Activated T-helper 2 cell treated with anti-CD3 and anti-CD28 coated beads, Interferon-gamma antibody, Interleukin-2, Interleukin-4, amounts not matched to agents 10 μg/mL and 5 μg/mL and 100 μg/mL, durations not matched to agents 14 hours and 24 hours and 36 hours (primary cell): ENCODE measurements at regions not wholly inside any gene's neighbourhood (a gene's known extent, or its start where the extent isn't known, plus 50 kb on each side); places are given as distances from the start of the nearest gene placed in this dataset.

Experiments used
- DNase-seq: peaks from one replicate; pipeline ENCODE4 v3.0.0; 2021; ENCODE audit warnings: low spot score
- H3K27ac Mint-ChIP-seq: one replicate; pipeline ENCODE4 v1.8.0; 2021; ENCODE audit warnings: mixed read lengths
- H3K27me3 Mint-ChIP-seq: one replicate; pipeline ENCODE4 v1.8.0; 2021; ENCODE audit warnings: low read depth, mixed read lengths
- H3K36me3 Mint-ChIP-seq: one replicate; pipeline ENCODE4 v1.8.0; 2021; ENCODE audit warnings: low read depth, mixed read lengths
- H3K4me1 Mint-ChIP-seq: one replicate; pipeline ENCODE4 v1.8.0; 2021; ENCODE audit warnings: low read depth, mixed read lengths
- H3K4me3 Mint-ChIP-seq: one replicate; pipeline ENCODE4 v1.8.0; 2021; ENCODE audit warnings: low read depth, mild to moderate bottlenecking, moderate library complexity, mixed read lengths
- H3K9me3 Mint-ChIP-seq: one replicate; pipeline ENCODE4 v1.8.0; 2021; ENCODE audit warnings: mixed read lengths
- intact Hi-C: fragments of 100-400 bp; cut with micrococcal nuclease; formaldehyde crosslinking; loops from one replicate; pipeline ENCODE4 v1.15.1; 2023

DNA sequence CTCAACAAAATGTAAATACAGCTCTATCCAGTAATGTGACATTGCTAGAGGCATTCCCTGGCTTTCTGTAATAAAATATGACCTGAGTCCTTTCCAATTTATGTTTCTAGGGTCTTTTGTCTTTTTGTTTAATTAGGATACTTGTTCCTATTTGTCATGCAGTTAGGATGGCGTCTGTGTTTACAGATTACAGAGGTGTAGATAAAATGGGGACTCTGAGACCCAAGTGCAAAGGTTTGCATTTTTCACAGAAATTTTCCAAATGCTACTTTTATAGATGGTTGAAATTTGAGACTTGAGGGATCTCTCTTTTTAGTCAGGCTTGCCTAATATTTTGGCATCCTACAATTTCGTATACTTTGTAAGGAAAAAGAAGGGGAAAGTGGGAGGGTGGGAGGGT, 332.4 kb downstream of the PTEN start:
- no peak overlapping the region for H3K27ac Mint-ChIP-seq
- no peak overlapping the region for H3K4me3 Mint-ChIP-seq
- H3K36me3 Mint-ChIP-seq = peaks cover 2% of the 10 kb centered on the region
- peaks cover 3% of the 10 kb centered on the region for H3K27me3 Mint-ChIP-seq
- intact Hi-C loops = loop anchor here (2.0 kb wide), 2 partner anchors 43 to 75 kb away; no protein-coding TSS in a partner anchor
- peaks cover 17% of the 10 kb centered on the region for H3K4me1 Mint-ChIP-seq
- peaks cover 14% of the 10 kb centered on the region for H3K9me3 Mint-ChIP-seq
- DNase-seq = no peak

DNA sequence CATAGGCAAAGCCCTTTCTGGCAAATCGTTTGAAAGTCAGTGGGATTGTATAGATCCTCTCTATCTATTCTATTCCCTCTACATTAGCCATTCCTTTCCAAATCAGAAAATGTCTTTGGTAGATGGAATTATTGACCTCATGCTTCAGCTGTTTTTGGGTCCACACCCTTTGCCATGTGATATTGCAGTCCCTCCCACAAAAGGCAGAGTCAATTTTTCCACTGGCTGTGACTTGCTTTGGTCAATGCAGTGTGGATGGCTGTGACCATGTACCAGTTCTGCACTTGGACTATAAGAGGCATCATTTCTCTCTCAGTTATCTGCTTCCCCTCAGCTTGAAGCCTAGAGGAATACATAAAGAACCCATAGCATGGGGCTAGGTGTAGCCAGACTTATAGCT, 332.9 kb downstream of the PTEN start:
- DNase-seq = no peak
- Mint-ChIP-seq H3K27me3 (peaks cover 3% of the 10 kb centered on the region), H3K4me3 (no peak overlapping the region), H3K27ac (no peak overlapping the region), H3K9me3 (peaks cover 14% of the 10 kb centered on the region), H3K36me3 (peaks cover 2% of the 10 kb centered on the region), H3K4me1 (peaks cover 17% of the 10 kb centered on the region)
- intact Hi-C loops = no loop called here

DNA sequence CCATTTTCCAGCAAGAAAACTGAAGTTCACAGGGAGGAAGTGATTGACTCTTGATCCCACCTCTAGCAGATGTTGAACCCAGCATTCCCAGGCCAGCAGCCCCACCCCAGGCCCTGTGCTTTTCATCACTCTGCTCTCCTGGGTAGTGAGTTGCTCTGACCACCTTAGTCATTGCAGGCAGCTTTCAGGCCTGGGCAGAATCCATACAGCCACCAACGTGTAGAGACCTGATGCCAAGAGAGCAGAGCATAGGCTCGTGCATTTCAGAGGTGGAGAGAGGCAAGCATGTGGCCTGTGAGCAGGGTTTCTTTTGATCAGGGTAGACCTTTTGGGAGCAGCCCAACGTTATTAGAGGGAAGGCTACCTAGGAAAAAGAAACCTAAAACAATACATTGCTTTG, 334.6 kb downstream of the PTEN start:
- DNase-seq = no peak
- H3K27ac Mint-ChIP-seq = no peak overlapping the region
- H3K4me1 Mint-ChIP-seq = peaks cover 17% of the 10 kb centered on the region
- H3K4me3 Mint-ChIP-seq = no peak overlapping the region
- H3K27me3 Mint-ChIP-seq = peaks cover 3% of the 10 kb centered on the region
- peaks cover 2% of the 10 kb centered on the region for H3K36me3 Mint-ChIP-seq
- intact Hi-C loops = no loop called here
- peaks cover 14% of the 10 kb centered on the region for H3K9me3 Mint-ChIP-seq

DNA sequence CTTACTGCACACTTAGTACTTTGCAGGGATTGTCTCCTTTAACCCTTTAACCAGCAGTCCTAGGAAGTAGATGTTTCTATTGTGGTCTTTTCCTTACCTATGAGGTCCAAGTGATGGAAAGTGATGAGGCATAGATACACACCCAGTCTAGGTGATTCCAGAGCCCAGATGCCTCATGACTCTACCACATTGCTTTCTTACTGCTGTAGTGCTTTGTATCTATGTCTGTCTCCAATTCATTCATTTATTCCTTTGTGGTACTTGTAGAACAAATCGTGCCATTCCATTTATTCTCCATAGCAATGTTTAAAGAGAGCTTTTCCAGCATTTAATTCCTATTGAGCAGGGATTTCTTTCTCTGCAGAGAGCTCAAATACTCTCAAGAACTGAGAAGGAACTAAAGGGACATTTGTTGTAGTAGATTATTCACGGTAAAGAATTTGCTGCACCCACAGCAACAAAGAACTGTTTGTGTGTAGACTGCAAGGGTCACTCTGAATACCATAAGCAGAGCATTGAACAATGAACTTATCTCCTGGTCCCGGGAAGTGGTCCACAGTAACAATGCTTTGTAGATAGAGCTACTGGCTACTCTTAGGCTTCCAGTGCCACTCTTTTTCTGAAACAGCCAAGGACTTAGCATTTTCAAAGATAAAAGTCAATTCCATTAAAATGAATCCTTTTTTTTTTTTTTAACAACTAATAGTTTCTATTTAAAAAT, 337.0 kb downstream of the PTEN start:
- H3K36me3 Mint-ChIP-seq = no peaks in the 10 kb centered on the region
- intact Hi-C loops = no loop called here
- no peak for DNase-seq
- H3K4me1 Mint-ChIP-seq = peaks cover 1% of the 10 kb centered on the region
- no peak overlapping the region for H3K27ac Mint-ChIP-seq
- no peak overlapping the region for H3K4me3 Mint-ChIP-seq
- peaks cover 6% of the 10 kb centered on the region for H3K27me3 Mint-ChIP-seq
- H3K9me3 Mint-ChIP-seq = peaks cover 14% of the 10 kb centered on the region

DNA sequence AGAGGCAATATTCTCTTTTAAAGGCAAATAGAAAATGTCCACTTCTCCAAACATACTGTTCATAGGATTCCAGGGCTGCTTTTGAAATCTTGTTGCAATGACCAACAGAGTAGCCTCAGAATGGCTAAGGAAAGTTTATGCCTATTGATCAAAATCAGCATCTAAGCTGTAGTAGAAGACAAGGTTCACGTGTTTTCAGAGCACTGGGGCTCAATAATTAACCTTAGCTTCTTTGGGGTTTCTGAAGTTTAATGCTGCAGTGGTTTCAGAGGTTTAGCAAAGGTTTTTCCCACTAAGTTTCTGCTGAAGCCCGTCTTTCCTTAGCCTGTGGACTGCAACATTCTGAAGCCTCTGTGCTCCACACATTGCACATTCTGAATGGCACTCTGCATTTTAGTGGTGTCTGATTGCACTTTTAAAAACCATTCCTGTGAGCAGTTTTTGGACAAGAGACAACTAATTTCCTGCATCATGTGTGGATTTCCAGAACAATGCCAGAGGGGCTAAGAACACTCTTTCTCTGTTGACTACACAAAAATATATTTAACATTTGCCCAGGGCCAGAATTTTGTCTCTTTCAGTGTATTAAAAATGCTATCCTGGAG, 342.5 kb downstream of the PTEN start:
- H3K4me1 Mint-ChIP-seq = peaks cover 4% of the 10 kb centered on the region

DNA sequence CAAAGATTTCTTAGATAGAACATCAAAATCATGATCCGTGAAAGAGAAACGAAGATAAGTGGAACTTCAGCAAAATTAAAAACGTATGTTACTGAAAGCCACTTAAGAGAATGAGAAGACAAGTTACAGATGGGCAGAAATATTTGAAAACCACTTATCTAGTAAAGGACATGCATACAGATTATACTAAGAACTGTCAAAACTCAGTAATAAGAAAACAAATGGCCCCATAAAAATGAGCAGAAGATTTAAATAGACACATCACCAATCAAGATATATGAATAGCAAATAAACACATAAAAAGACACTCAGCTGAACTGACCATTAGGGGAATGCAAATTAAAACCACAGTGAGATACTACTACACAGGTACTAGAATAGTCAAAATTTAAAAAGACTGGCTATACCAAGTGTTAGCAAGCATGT, 343.7 kb downstream of the PTEN start:
- intact Hi-C loops = no loop called here
- no peak overlapping the region for H3K27ac Mint-ChIP-seq

More for the DNA sequence above, 342.5 kb downstream of the PTEN start:
- Mint-ChIP-seq H3K36me3 (no peaks in the 10 kb centered on the region), H3K4me3 (no peak overlapping the region), H3K27me3 (peaks cover 23% of the 10 kb centered on the region), H3K9me3 (no peaks in the 10 kb centered on the region), H3K27ac (no peak overlapping the region)
- intact Hi-C loops = no loop called here
- no peak for DNase-seq

DNA sequence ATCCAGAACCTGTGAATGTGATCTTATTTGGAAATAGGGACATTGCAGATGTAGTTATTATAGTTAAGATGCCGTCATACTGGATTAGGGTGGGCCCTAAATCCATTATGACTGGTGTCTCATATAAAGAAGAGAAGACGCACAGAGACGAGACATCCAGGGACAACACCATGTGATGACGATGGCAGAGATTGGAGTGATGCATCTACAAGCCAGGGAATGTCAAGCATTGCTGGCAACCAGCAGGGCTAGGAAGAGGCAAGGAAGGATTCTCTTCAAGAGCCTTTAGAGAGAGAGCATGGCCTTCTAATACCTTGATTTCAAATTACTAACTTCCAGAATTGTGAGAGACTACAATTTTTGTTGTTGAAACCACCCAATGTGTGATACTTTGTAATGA, 345.8 kb downstream of the PTEN start:
- intact Hi-C loops = no loop called here
- Mint-ChIP-seq H3K4me1 (peaks cover 9% of the 10 kb centered on the region), H3K4me3 (no peak overlapping the region), H3K36me3 (peaks cover 3% of the 10 kb centered on the region), H3K27ac (no peak overlapping the region), H3K9me3 (no peaks in the 10 kb centered on the region), H3K27me3 (peaks cover 23% of the 10 kb centered on the region)
- no peak for DNase-seq

More for the DNA sequence above, 343.7 kb downstream of the PTEN start:
- Mint-ChIP-seq H3K9me3 (no peaks in the 10 kb centered on the region), H3K4me1 (peaks cover 6% of the 10 kb centered on the region), H3K36me3 (no peaks in the 10 kb centered on the region), H3K27me3 (peaks cover 23% of the 10 kb centered on the region), H3K4me3 (no peak overlapping the region)
- no peak for DNase-seq

DNA sequence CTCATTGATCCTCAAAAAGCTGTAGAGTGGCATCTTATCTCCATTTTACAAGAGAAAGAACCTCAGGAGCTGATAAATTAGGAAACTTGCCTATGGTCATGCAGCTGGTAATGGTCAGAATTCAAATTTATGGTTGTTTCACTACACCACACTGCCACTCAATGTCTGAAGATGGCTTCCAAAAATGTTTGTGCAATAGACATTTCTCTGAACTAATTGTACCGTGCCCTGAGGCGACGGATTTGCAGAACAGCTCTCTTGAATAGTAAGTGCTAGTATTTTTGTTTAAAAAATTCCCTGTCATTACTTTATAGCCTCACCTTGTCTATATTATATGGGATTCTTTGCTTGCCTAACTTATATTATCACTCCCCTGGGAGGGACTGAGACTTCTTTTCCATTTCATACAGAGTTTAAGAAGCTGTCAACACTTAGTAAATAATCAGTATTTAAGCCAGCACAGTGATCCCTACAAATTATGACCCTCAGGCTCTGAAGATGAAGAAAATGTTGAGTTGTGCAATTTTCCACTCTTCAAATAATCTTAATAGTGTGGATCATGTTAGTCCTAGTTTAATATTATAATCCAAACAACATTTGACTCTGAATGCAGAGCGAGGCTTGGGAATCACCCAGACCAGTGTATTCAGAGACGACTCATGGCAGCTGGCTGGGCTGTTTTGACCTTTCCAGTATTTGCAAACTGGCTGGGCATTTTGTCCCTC, 346.6 kb downstream of the PTEN start:
- peaks cover 19% of the 10 kb centered on the region for H3K27me3 Mint-ChIP-seq
- no peak overlapping the region for H3K4me3 Mint-ChIP-seq
- no peak for DNase-seq
- H3K4me1 Mint-ChIP-seq = peaks cover 9% of the 10 kb centered on the region
- no peak overlapping the region for H3K27ac Mint-ChIP-seq
- no peaks in the 10 kb centered on the region for H3K9me3 Mint-ChIP-seq
- peaks cover 3% of the 10 kb centered on the region for H3K36me3 Mint-ChIP-seq
- intact Hi-C loops = no loop called here

DNA sequence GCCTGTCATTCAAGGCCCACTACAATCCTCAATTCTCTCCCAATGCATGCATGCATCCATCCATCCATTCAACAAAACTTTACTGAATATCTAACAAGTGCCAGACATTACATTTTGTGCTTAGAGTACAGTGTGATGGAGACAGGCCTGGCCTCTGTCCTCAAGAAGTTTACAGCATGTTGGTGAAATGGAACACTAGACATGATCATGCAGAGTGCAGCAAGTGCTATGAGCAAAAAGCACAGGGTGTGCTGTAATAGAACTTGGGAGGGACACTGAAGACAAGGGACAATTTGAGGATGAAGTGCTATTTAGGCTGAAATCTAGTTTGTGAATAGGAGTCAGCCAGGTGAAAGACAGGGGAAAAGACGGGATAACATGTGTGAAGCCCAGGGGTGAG, 347.8 kb downstream of the PTEN start:
- H3K27me3 Mint-ChIP-seq = peaks cover 16% of the 10 kb centered on the region
- H3K9me3 Mint-ChIP-seq = no peaks in the 10 kb centered on the region
- H3K4me1 Mint-ChIP-seq = peaks cover 9% of the 10 kb centered on the region
- intact Hi-C loops = no loop called here
- no peak overlapping the region for H3K4me3 Mint-ChIP-seq
- H3K36me3 Mint-ChIP-seq = peaks cover 3% of the 10 kb centered on the region
- DNase-seq = no peak
- H3K27ac Mint-ChIP-seq = no peak overlapping the region

DNA sequence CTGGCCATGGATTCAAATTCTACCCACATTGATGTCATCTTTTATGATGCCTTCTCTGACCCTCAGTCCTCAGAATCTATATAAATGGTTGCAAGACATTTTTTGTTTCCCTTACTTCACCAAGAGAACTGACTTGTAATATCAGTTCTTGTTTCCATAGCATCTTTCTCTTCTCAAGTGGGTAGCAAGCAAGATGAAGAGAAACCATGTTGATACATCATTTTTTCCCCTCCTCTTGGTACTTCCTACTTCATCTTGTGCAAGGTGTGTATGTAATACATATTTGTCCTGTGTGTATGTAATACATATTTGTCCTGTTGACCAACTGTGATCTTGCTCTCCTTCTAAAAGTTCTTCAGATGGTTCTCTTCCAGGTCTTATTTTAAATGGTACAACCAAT, 348.6 kb downstream of the PTEN start:
- Mint-ChIP-seq H3K4me1 (peaks cover 9% of the 10 kb centered on the region), H3K36me3 (peaks cover 3% of the 10 kb centered on the region), H3K4me3 (no peak overlapping the region), H3K27me3 (peaks cover 12% of the 10 kb centered on the region), H3K9me3 (no peaks in the 10 kb centered on the region), H3K27ac (no peak overlapping the region)
- DNase-seq = no peak
- intact Hi-C loops = no loop called here

DNA sequence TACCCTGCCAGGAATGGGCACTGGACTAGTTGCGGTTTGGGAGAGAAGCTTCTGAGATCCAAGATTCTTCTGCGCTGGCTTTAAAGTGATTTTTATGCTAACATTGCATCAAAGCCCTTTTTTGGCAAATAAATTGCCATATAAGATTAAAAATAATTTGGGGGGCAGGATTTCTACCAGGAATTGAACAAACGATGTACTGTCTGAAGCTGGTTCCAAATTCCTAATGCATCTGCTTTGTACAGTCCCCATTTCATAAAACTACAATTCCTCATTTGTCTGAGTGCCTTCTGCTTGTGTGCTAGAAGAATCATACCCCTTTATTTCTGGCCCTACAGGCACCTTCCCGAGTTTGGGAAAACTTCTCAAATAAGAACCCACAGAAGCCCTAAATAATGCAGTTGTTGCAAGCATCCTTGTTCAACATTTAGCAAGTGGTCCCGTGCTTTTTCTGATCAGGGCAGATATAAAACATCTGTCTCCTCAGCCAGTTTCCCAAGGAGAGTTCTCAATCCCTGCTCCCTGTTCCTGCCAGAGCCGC, 349.7 kb downstream of the PTEN start:
- DNase-seq = no peak
- Mint-ChIP-seq H3K4me1 (peaks cover 9% of the 10 kb centered on the region), H3K36me3 (peaks cover 3% of the 10 kb centered on the region), H3K27ac (no peak overlapping the region), H3K9me3 (no peaks in the 10 kb centered on the region), H3K4me3 (no peak overlapping the region), H3K27me3 (peaks cover 6% of the 10 kb centered on the region)
- intact Hi-C loops = no loop called here

DNA sequence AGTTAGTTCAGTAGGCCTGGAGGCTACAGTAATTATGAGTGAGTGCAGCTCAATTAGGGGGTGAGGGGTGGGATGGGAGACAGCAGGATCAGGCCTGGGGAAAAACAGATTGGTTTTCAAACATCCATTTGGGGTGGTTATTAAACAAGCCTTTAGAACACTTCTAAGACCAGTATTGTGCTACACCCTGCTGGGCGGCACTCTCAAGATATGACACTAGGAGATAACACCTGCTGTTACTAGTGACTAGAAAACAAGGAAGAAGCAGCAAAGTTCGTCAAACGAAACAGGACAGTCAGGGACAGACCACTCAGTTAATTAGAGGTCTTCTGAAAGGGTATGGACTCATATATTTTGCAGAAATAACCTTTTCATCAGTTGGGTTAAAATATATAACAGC, 353.6 kb downstream of the PTEN start:
- H3K27me3 Mint-ChIP-seq = peaks cover 3% of the 10 kb centered on the region
- H3K27ac Mint-ChIP-seq = no peak overlapping the region
- intact Hi-C loops = no loop called here
- H3K4me3 Mint-ChIP-seq = no peak overlapping the region
- no peaks in the 10 kb centered on the region for H3K9me3 Mint-ChIP-seq
- peaks cover 3% of the 10 kb centered on the region for H3K4me1 Mint-ChIP-seq
- no peak for DNase-seq
- H3K36me3 Mint-ChIP-seq = peaks cover 3% of the 10 kb centered on the region

DNA sequence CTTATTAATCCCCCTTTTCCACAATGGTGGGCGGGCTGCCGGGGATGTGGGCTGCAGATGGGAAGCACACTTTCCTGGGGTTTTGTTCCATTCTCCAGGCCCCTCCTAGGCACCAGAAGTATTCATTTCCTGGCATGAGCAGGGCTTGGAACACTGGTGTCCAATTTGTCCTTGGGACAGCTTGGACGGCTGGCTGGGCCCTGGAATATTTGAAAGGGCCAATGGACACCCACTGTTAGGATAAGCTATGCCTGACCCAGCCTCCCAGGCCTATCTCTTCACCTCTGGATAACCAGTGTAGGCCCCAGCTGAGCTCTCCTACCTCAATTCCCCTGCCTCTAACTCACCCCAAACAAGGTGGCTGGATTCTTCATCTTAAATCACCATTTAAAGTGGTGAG, 354.9 kb downstream of the PTEN start:
- intact Hi-C loops = no loop called here

More for the DNA sequence above, 354.9 kb downstream of the PTEN start:
- DNase-seq = no peak
- no peaks in the 10 kb centered on the region for H3K9me3 Mint-ChIP-seq
- H3K4me1 Mint-ChIP-seq = no peaks in the 10 kb centered on the region
- H3K27ac Mint-ChIP-seq = no peak overlapping the region
- peaks cover 3% of the 10 kb centered on the region for H3K36me3 Mint-ChIP-seq
- H3K4me3 Mint-ChIP-seq = no peak overlapping the region
- peaks cover 12% of the 10 kb centered on the region for H3K27me3 Mint-ChIP-seq
